ENCODE measurements at regions not wholly inside any gene's neighbourhood (a gene's known extent, or its start where the extent isn't known, plus 50 kb on each side); places are given as distances from the start of the nearest gene placed in this dataset.
"Not testable (repeated sequence)": the region's sequence is repeated elsewhere in the genome, so short reads cannot be mapped to it uniquely, and the experiment has no call there.

GRCh38 chr2:120545007-120545406, 190.7 kb upstream of the GLI2 start:
- POLR2A ChIA-PET; intact Hi-C loops (cut with micrococcal nuclease; ENCODE audit: unreplicated experiment); H3K27me3 ChIP-seq (replicated peaks in 1 of 2; ENCODE audit: control insufficient read depth in 2 of 2, insufficient read depth in 2 of 2, low read length in 1 of 2); H4K20me1 ChIP-seq (ENCODE audit: control insufficient read depth, insufficient read depth); FAIRE-seq; SMC1A ChIA-PET (ENCODE audit: uncharacterized antibody, unreplicated experiment); H3K79me2 ChIP-seq (ENCODE audit: control insufficient read depth, insufficient read depth, low read length); DNase-seq (ENCODE audit: low read depth, low spot score); H3K4me1 ChIP-seq (ENCODE audit: control insufficient read depth, insufficient read depth, low read length); RAD21 ChIA-PET (ENCODE audit: unreplicated experiment); BruUV-seq (replicated peaks); ATAC-seq; in situ Hi-C loops (cut with MboI); H3K27ac ChIP-seq (ENCODE audit: control insufficient read depth, insufficient read depth); H3K36me3 ChIP-seq (ENCODE audit: control insufficient read depth in 2 of 2, insufficient read depth in 2 of 2, low read length in 1 of 2); H3K4me3 ChIP-seq; H2AFZ ChIP-seq (ENCODE audit: control insufficient read depth, low read depth, low read length); H3K9ac ChIP-seq (ENCODE audit: control insufficient read depth, insufficient read depth, low read length); CTCF ChIA-PET; H3K4me2 ChIP-seq (ENCODE audit: control insufficient read depth, insufficient read depth); H3K9me3 ChIP-seq (replicated peaks; ENCODE audit: control insufficient read depth, insufficient read depth, low read length): not testable (repeated sequence)
- 40% methylated on average over 11 of the region's 11 CpGs for WGBS (ENCODE audit: insufficient coverage, insufficient replicate concordance, low lambda C conversion rate, missing lambda C conversion rate)

GRCh38 chr2:120545521-120546047, 190.1 kb upstream of the GLI2 start:
- ChIA-PET SMC1A (ENCODE audit: uncharacterized antibody, unreplicated experiment) (no interaction called here), CTCF (no interaction called here), RAD21 (ENCODE audit: unreplicated experiment) (no interaction called here), POLR2A (no interaction called here)
- Histone ChIP-seq H3K4me3 (no peak overlapping the region), H3K27ac (ENCODE audit: control insufficient read depth, insufficient read depth) (no peak overlapping the region), H3K9ac (ENCODE audit: control insufficient read depth, insufficient read depth, low read length) (no peak overlapping the region), H3K4me1 (ENCODE audit: control insufficient read depth, insufficient read depth, low read length) (no peaks in the 10 kb centered on the region), H3K27me3 (replicated peaks in 1 of 2; ENCODE audit: control insufficient read depth in 2 of 2, insufficient read depth in 2 of 2, low read length in 1 of 2) (peaks cover 0 to 7% of the 10 kb centered on the region in 2 experiments; a peak in 3 of 4 replicates), H4K20me1 (ENCODE audit: control insufficient read depth, insufficient read depth) (no peaks in the 10 kb centered on the region), H3K9me3 (replicated peaks; ENCODE audit: control insufficient read depth, insufficient read depth, low read length) (no peaks in the 10 kb centered on the region), H2AFZ (ENCODE audit: control insufficient read depth, low read depth, low read length) (no peak overlapping the region), H3K4me2 (ENCODE audit: control insufficient read depth, insufficient read depth) (no peak overlapping the region), H3K79me2 (ENCODE audit: control insufficient read depth, insufficient read depth, low read length) (no peaks in the 10 kb centered on the region), H3K36me3 (ENCODE audit: control insufficient read depth in 2 of 2, insufficient read depth in 2 of 2, low read length in 1 of 2) (no peaks in the 10 kb centered on the region)
- TF ChIP-seq CBX5 (IDR thresholded peaks at IDR 0.05; ENCODE audit: low read depth) (no peak), SPI1 (IDR thresholded peaks at IDR 0.05; ENCODE audit: borderline replicate concordance, insufficient read depth, low read depth, low read length) (no peak), ZNF274 (IDR thresholded peaks at IDR 0.05; ENCODE audit: insufficient read depth, insufficient read length) (no peak), HDGF (IDR thresholded peaks at IDR 0.05) (no peak), SREBF2 (IDR thresholded peaks at IDR 0.05; ENCODE audit: low read length) (no peak), RAD51 (IDR thresholded peaks at IDR 0.05) (no peak), NFYB (IDR thresholded peaks at IDR 0.05; ENCODE audit: insufficient read depth, low read depth, low read length) (no peak), SKIL (IDR thresholded peaks at IDR 0.05; ENCODE audit: low read depth, poor library complexity, severe bottlenecking) (no peak), YBX1 (IDR thresholded peaks at IDR 0.05) (no peak)
- intact Hi-C loops (cut with micrococcal nuclease; ENCODE audit: unreplicated experiment): no loop called here
- 51% methylated on average over 8 of the region's 8 CpGs for WGBS (ENCODE audit: insufficient coverage, insufficient replicate concordance, low lambda C conversion rate, missing lambda C conversion rate)
- no peak for DNase-seq (ENCODE audit: low read depth, low spot score)
- in situ Hi-C loops (cut with MboI): no loop called here
- FAIRE-seq: no peak
- ATAC-seq: no peak
- BruUV-seq (replicated peaks): no TSS peak

Measured in GM12878 (cell line).